H1 (cell line): ENCODE measurements at regions not wholly inside any gene's neighbourhood (a gene's known extent, or its start where the extent isn't known, plus 50 kb on each side); places are given as distances from the start of the nearest gene placed in this dataset.

Experiments
- CTCF ChIA-PET: fragments of 300-600 bp; sonication (Branson Sonifier 250); formaldehyde crosslinking; loops from one replicate; lab custom pipeline; 2021; ENCODE audit not compliant: partially characterized antibody; lab: Charles Lee
- POLR2A ChIA-PET: fragments of 300-600 bp; sonication (Branson Sonifier 250); formaldehyde crosslinking; loops from one replicate; lab custom pipeline; 2021; ENCODE audit warnings: inconsistent platforms; ENCODE audit not compliant: partially characterized antibody; lab: Charles Lee
- DNase-seq, 2 experiments: peaks; one replicate each; pipeline versions ENCODE4 v3.0.0 to v3.0.0-alpha.2; 2010 to 2022; ENCODE audit warnings: low spot score in 2 of 2, low read depth in 1 of 2, mixed read lengths in 1 of 2
- FAIRE-seq: peaks from 2 replicates; lab custom pipeline; 2011; peaks lifted over from hg19 to GRCh38; lab: Jason Lieb, UNC
- H2AFZ ChIP-seq: 2 replicates; pipeline ENCODE4 v1.8.1; 2012; ENCODE audit warnings: low read length, inconsistent platforms
- H2AK5ac ChIP-seq: 2 replicates; pipeline ENCODE4 v1.6.1; 2013; ENCODE audit warnings: low read depth, low read length
- H2BK120ac ChIP-seq: replicated peaks from 2 replicates; pipeline ENCODE3; 2013; ENCODE audit warnings: low read depth, low read length, inconsistent platforms
- H2BK12ac ChIP-seq: 2 replicates; pipeline ENCODE4 v1.6.1; 2013; ENCODE audit warnings: low read depth, low read length
- H2BK15ac ChIP-seq: 2 replicates; pipeline ENCODE4 v1.6.1; 2013; ENCODE audit warnings: low read length
- H2BK20ac ChIP-seq: 2 replicates; pipeline ENCODE4 v1.6.1; 2013; ENCODE audit warnings: low read length
- H2BK5ac ChIP-seq: 2 replicates; pipeline ENCODE4 v1.6.1; 2013; ENCODE audit warnings: low read depth, low read length
- H3K14ac ChIP-seq: 2 replicates; pipeline ENCODE4 v1.6.1; 2013; ENCODE audit warnings: inconsistent platforms; ENCODE audit not compliant: insufficient read length
- H3K18ac ChIP-seq: 2 replicates; pipeline ENCODE4 v1.6.1; 2013; ENCODE audit warnings: low read length; ENCODE audit errors: extremely low read depth
- H3K23ac ChIP-seq: 2 replicates; pipeline ENCODE4 v1.6.1; 2013; ENCODE audit warnings: inconsistent platforms; ENCODE audit not compliant: insufficient read length
- H3K23me2 ChIP-seq: 2 replicates; pipeline ENCODE4 v1.6.1; 2013; ENCODE audit warnings: low read depth, low read length
- H3K27ac ChIP-seq: 2 replicates; pipeline ENCODE4 v1.6.1; 2011; ENCODE audit warnings: low read depth, low read length, inconsistent platforms
- H3K27me3 ChIP-seq, 4 experiments: replicated peaks in 1 of 4; 1 replicate in 1 of 4; 2 replicates in 3 of 4; pipeline versions ENCODE4 v1.6.1 to v1.8.1; 2011 to 2013; ENCODE audit warnings: low read length in 3 of 4, mild to moderate bottlenecking in 3 of 4, inconsistent platforms in 2 of 4, mixed read lengths in 2 of 4, moderate library complexity in 1 of 4; ENCODE audit not compliant: control insufficient read depth in 3 of 4, insufficient read depth in 3 of 4; ENCODE audit errors: extremely low read depth in 1 of 4
- H3K36me3 ChIP-seq, 4 experiments: 2 replicates each; pipeline versions ENCODE4 v1.6.1 to v1.8.1; 2011 to 2013; ENCODE audit warnings: mild to moderate bottlenecking in 4 of 4, low read length in 3 of 4, moderate library complexity in 2 of 4, control low read depth in 1 of 4, inconsistent platforms in 1 of 4; ENCODE audit not compliant: insufficient read depth in 4 of 4, control insufficient read depth in 2 of 4
- H3K4ac ChIP-seq: replicated peaks from 2 replicates; pipeline ENCODE3; 2013; ENCODE audit warnings: low read length, low read depth, mixed read lengths, inconsistent platforms; ENCODE audit not compliant: insufficient read length
- H3K4me1 ChIP-seq, 4 experiments: replicated peaks in 1 of 4; 1 replicate in 1 of 4; 2 replicates in 3 of 4; pipeline versions ENCODE4 v1.6.1 to v1.8.1; 2011 to 2013; ENCODE audit warnings: low read length in 3 of 4, inconsistent platforms in 2 of 4, mixed read lengths in 1 of 4; ENCODE audit not compliant: insufficient read depth in 4 of 4, control insufficient read depth in 3 of 4
- H3K4me2 ChIP-seq, 2 experiments: 2 replicates each; pipeline versions ENCODE4 v1.6.1 to v1.8.1; 2011 to 2013; ENCODE audit warnings: low read depth in 2 of 2, low read length in 2 of 2, control low read depth in 1 of 2, inconsistent platforms in 1 of 2, mild to moderate bottlenecking in 1 of 2; ENCODE audit not compliant: insufficient read depth in 1 of 2
- H3K4me3 ChIP-seq, 4 experiments: fragments of 200-600, 300-600 bp in 1 of 4; sonication (generic), shearing (Covaris generic), sonication (Bioruptor Twin) in 1 of 4; 2 replicates each; pipeline versions ENCODE4 v1.5.1 to v1.8.1; 2011 to 2016; ENCODE audit warnings: low read length in 4 of 4, low read depth in 3 of 4, control low read depth in 2 of 4, inconsistent platforms in 2 of 4, mild to moderate bottlenecking in 2 of 4, mixed read lengths in 1 of 4, moderate library complexity in 1 of 4; ENCODE audit not compliant: insufficient read depth in 2 of 4; ENCODE audit errors: extremely low read depth in 1 of 4
- H3K56ac ChIP-seq: replicated peaks from 2 replicates; pipeline ENCODE3; 2013; ENCODE audit warnings: low read depth, mild to moderate bottlenecking, mixed read lengths, low read length, inconsistent platforms; ENCODE audit not compliant: insufficient read length
- H3K79me1 ChIP-seq: 2 replicates; pipeline ENCODE4 v1.6.1; 2013; ENCODE audit warnings: low read depth, low read length, control low read depth
- H3K79me2 ChIP-seq, 2 experiments: 2 replicates each; pipeline versions ENCODE4 v1.6.1 to v1.8.1; 2012 to 2013; ENCODE audit warnings: low read length in 2 of 2, mild to moderate bottlenecking in 2 of 2, inconsistent platforms in 1 of 2; ENCODE audit not compliant: insufficient read depth in 2 of 2, control insufficient read depth in 1 of 2
- H3K9ac ChIP-seq, 4 experiments: replicated peaks in 1 of 4; 1 replicate in 1 of 4; 2 replicates in 3 of 4; pipeline versions ENCODE4 v1.6.1 to v1.8.1; 2011 to 2013; ENCODE audit warnings: low read depth in 3 of 4, low read length in 3 of 4, control low read depth in 2 of 4, mild to moderate bottlenecking in 2 of 4, moderate library complexity in 2 of 4, inconsistent platforms in 1 of 4; ENCODE audit errors: extremely low read depth in 1 of 4
- H3K9me3 ChIP-seq, 2 experiments: 2 replicates each; pipeline versions ENCODE4 v1.6.1 to v1.8.1; 2012 to 2013; ENCODE audit warnings: mild to moderate bottlenecking in 2 of 2, moderate library complexity in 2 of 2, control low read depth in 1 of 2, inconsistent platforms in 1 of 2, low read depth in 1 of 2, low read length in 1 of 2, mixed read lengths in 1 of 2; ENCODE audit not compliant: insufficient read depth in 2 of 2
- H4K20me1 ChIP-seq, 2 experiments: replicated peaks in 1 of 2; 2 replicates each; pipeline versions ENCODE3 to v1.8.1; 2011 to 2013; ENCODE audit warnings: inconsistent platforms in 2 of 2, low read length in 2 of 2, mild to moderate bottlenecking in 1 of 2; ENCODE audit not compliant: insufficient read depth in 2 of 2, control insufficient read depth in 1 of 2
- H4K5ac ChIP-seq: 2 replicates; pipeline ENCODE4 v1.6.1; 2013; ENCODE audit warnings: low read length, low read depth, mixed read lengths, inconsistent platforms; ENCODE audit not compliant: insufficient read length
- H4K8ac ChIP-seq: 2 replicates; pipeline ENCODE4 v1.8.0; 2013; ENCODE audit warnings: mild to moderate bottlenecking, moderate library complexity, low read length, inconsistent platforms; ENCODE audit not compliant: insufficient read depth; ENCODE audit errors: extremely low read depth
- H4K91ac ChIP-seq: replicated peaks from 2 replicates; pipeline ENCODE3; 2013; ENCODE audit warnings: low read length, mixed read lengths, inconsistent platforms; ENCODE audit not compliant: insufficient read length
- CEBPB ChIP-seq: IDR thresholded peaks from 2 replicates; pipeline ENCODE4 v1.6.1; 2012; ENCODE audit warnings: low read depth, low read length
- TAF7 ChIP-seq: optimal IDR thresholded peaks from 2 replicates; pipeline ENCODE3; 2011; ENCODE audit warnings: low read depth, mild to moderate bottlenecking, inconsistent platforms, low read length, moderate library complexity, borderline replicate concordance
- whole genome bisulfite sequencing, 2 experiments: shearing (Covaris generic) in 1 of 2; methylation state at CpG; one replicate each; pipeline versions ENCODE4 v1.1.6 to v1.1.7; 2013 to 2015; ENCODE audit warnings: low lambda C conversion rate in 2 of 2, mixed read lengths in 2 of 2, inconsistent platforms in 1 of 2, low coverage in 1 of 2, missing lambda C conversion rate in 1 of 2; ENCODE audit not compliant: insufficient replicate concordance in 2 of 2, insufficient coverage in 1 of 2, insufficient read length in 1 of 2; ENCODE audit errors: extremely low coverage in 1 of 2, missing lambda C conversion rate in 1 of 2; 5-methylcytosine and 5-hydroxymethylcytosine counted together

DNA sequence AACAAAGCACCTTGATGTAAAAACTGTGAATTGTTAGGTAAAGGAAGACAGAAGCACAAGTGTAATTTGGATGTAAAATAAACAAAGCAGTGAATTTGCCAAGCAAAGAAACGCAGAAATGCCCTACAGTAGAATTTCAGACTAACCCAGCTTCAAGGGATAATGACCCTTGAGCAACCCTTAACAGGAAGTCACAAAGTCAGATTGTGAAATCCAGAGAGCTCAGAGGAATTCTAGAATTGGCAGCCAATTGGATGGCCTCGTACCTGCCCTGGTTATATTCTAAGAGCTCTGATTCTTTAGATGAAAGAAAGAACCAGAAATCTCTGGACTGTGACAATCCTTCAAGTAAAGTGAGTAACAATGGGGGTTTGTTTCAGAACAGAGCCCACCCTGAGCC is 152.7 kb upstream of the CHRM3 start:
- Histone ChIP-seq H3K14ac (no peak overlapping the region), H3K9me3 (no peaks in the 10 kb centered on the region), H3K23me2 (no peaks in the 10 kb centered on the region), H2BK20ac (no peak overlapping the region), H3K4me3 (no peak overlapping the region), H3K79me1 (no peaks in the 10 kb centered on the region), H3K4me2 (no peak overlapping the region), H4K8ac (no peak overlapping the region), H4K20me1 (no peaks in the 10 kb centered on the region), H3K4me1 (no peaks in the 10 kb centered on the region; a peak in 1 of 7 replicates), H3K18ac (no peak overlapping the region), H2BK5ac (no peak overlapping the region), H3K27me3 (no peaks in the 10 kb centered on the region), H3K27ac (no peak overlapping the region), H3K36me3 (no peaks in the 10 kb centered on the region), H3K4ac (no peak overlapping the region), H2AFZ (no peak overlapping the region), H4K91ac (no peak overlapping the region), H3K9ac (no peak overlapping the region), H3K79me2 (no peaks in the 10 kb centered on the region), H2BK120ac (no peak overlapping the region), H2BK15ac (no peak overlapping the region), H3K56ac (no peak overlapping the region), H4K5ac (no peak overlapping the region), H2BK12ac (no peak overlapping the region), H2AK5ac (no peak overlapping the region), H3K23ac (no peak overlapping the region)
- POLR2A ChIA-PET, result no interaction called here
- CTCF ChIA-PET, result interaction anchor here (0.7 to 2.2 kb wide), 3 partner anchors 14 to 17 kb away, joined by 3 to 8 read pairs (median 3); no protein-coding TSS in a partner anchor
- no peak for FAIRE-seq
- TF ChIP-seq CEBPB (peak; percentile 40; the same call in 1 of the 2 replicates), TAF7 (no peak)
- no peak for DNase-seq
- WGBS, 2 experiments, result 86% methylated on average over 2 of the region's 2 CpGs; no CpG with 5 or more reads in 1 of the 2 experiments
